GM12872 (cell line): ENCODE measurements at regions not wholly inside any gene's neighbourhood (a gene's known extent, or its start where the extent isn't known, plus 50 kb on each side); places are given as distances from the start of the nearest gene placed in this dataset.

Source experiments
- TF ChIP-seq, protein P1 (sequence below): IDR thresholded peaks from 3 replicates; pipeline ENCODE4 v1.5.1; 2011; ENCODE audit warnings: low read depth, mild to moderate bottlenecking, low read length, moderate library complexity; ENCODE audit not compliant: insufficient read depth

DNA sequence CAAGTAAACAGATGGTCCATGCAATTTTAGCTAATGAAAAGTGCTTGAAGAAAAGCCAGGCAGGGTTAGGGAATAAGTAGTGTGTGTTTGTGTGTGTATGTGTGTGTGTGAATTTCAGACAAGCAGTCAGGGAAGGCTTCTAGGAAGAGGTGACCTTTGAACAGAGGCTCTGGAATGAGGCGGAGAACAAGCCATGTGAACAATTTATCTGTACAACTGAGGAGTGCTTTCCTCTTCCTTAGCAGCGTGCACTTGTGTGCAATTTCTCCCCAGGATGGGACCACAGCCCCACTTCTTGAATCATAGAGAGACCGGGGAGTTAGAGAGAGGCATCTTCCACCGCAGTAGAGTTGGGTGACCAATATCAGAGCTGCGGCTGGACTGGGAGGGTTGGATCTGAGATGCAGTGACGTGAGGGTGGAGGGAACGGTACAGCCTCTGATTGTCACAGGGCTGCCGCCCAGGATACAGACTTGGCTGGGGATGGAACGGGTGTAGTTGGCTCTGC, 69.2 kb upstream of the FAM171A1 start:
- TF ChIP-seq, protein P1, sequence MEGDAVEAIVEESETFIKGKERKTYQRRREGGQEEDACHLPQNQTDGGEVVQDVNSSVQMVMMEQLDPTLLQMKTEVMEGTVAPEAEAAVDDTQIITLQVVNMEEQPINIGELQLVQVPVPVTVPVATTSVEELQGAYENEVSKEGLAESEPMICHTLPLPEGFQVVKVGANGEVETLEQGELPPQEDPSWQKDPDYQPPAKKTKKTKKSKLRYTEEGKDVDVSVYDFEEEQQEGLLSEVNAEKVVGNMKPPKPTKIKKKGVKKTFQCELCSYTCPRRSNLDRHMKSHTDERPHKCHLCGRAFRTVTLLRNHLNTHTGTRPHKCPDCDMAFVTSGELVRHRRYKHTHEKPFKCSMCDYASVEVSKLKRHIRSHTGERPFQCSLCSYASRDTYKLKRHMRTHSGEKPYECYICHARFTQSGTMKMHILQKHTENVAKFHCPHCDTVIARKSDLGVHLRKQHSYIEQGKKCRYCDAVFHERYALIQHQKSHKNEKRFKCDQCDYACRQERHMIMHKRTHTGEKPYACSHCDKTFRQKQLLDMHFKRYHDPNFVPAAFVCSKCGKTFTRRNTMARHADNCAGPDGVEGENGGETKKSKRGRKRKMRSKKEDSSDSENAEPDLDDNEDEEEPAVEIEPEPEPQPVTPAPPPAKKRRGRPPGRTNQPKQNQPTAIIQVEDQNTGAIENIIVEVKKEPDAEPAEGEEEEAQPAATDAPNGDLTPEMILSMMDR = no peak

DNA sequence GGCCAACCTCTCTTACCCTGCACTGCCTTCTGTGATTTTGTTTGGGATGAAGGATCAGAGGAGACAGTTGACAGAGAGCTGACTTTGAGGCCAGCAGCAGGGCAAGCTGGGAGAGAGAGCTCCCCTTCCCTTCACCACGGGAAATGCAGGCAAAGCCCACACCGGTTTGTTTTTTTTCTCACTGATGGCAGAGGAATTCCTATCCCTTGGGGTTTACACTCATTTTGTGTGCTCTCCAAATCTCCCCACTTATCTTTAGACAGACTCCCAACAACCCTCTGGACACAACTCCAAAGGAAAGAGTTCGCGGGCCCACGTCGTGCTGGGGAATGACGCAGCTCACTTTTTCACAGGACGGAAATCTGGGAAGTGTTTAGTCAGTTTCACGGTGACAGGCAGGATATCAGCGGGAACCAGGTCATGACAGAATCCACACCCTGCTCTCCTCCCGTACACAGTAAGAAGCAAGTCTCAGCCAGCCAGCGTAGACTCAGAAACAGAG, 68.3 kb upstream of the FAM171A1 start:
- TF ChIP-seq, protein P1 = peak; percentile 24; the same call in 1 of the 3 replicates

DNA sequence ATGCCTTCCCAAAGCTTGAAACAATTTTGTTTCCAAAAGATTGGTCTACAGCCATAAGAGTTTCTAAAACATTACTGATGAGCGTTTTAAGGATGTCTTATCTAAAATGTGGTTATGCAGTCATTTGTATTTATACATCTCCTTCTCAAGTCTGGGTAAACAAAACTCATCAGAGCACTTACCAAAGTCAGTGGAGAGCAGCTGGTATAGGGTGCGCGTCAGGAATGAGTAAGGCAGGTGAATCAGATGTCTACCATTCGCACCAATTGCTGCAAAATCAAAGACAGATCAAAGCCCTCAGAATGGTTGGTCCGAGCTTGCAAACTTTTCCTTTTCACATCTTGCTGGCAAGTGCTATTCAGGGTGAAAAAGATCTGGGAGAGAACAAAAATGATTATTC, 65.6 kb upstream of the FAM171A1 start:
- TF ChIP-seq, protein P1 = no peak

DNA sequence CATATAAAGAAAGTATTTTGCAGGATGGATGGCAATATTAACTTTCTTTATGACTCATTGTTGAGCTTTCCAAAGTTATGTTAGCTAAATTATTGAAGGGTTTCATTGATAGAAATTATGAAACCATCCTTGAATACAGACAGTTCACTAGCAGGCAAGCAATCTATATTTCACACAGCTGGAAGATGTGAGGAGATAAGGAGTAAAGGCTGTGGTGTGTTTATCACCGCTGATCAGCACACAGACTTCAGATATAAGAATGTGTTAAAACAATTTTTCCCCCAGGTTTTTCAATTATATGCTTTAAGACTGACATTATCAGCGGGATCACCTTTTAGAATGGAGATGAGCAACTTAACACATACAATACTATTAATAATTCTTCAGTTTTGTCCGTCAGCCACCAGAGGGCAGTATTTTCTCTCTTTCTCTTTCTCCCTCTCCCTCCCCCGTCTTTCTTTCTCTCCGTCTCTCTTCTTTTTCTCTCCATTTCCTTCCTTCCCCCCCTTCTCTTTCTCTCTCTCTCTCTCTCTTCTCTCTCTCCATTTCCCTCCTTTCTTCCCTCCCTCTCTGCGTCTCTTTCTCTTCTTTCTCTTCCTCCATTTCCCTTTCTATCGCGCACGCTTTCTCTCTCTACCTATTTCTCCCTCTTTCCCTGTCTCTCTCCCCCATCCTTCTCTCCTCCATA, 62.9 kb upstream of the FAM171A1 start:
- TF ChIP-seq, protein P1 = peak; percentile 69

DNA sequence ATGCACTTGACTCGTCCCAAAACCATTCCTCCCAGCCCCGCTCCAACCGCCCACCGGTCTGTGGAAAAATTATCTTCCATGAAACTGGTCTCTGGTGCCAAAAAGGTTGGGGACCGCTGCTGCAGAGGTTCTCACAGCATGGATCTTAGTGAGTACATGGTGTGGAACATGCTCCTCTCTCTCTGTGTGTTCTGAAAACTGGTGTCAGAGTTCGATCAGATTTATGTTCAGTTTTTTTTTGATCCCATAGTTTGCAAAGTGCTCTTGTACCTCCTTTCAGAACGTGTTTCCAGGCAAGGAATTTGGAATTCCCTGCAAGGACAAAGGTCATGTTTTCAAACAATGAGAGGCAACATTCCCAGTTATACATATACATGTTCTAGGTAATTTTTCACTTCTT, 61.2 kb upstream of the FAM171A1 start:
- TF ChIP-seq, protein P1 = no peak

DNA sequence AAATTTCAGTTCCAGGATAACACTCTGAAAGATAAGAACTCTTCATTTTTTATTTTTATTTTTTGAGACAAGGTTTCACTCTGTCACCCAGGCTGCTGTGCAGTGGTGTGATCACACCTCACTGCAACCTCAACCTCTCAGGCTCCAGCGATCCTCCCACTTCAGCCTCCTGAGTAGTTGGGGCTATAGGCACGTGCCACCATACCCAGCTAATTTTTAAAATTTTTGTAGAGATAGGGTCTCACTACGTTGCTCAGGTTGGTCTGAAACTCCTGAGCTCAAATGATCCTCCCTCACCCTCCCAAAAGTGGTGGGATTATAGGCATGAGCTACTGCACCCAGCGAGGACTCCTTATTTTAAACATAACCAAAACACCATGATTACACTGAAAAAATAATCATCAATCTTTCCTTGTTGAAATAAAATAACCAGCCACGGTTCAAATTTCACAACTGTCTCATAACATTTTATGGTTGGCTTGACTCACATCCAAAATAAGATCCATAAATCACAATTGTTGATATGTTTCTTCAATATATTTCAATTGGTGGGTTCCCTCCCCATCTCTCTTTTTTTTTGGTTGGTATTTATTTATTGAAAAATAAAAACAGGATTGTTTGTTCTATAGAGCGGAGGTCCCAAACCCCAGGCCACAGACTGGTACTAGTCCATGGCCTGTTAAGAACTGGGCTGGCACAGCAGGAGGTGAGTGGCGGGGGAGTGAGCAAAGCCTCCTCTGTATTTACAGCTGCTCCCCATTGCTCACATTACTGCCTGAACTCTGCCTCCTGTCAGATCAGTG, 60.1 kb upstream of the FAM171A1 start:
- TF ChIP-seq, protein P1 = no peak

DNA sequence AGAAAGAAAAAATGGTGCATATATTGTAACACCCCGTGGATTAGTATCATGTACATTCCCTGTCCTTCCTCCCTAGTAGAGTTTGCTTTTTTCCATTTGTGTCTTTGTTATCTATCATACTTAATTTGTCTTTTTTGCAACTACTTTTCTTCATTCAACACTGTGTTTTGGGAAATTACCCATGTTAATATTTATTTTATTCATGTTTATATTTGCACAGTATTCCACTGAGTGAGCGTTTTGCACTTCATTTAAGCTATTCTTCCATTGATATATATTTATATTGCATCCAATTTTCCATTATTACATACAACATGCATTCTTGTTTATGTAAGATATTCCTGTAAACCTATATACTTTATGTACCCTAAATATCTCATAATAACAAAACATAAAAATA, 57.6 kb upstream of the FAM171A1 start:
- TF ChIP-seq, protein P1 = no peak
